GM12864 (cell line): ENCODE measurements at regions not wholly inside any gene's neighbourhood (a gene's known extent, or its start where the extent isn't known, plus 50 kb on each side); places are given as distances from the start of the nearest gene placed in this dataset.
A peak's percentile ranks its signal among the peaks of the same experiment; 100 is the strongest.

ENCODE experiments used
- DNase-seq: peaks from one replicate; pipeline ENCODE4 v3.0.0-alpha.2; 2011; ENCODE audit warnings: low read depth
- H3K4me3 ChIP-seq: 2 replicates; pipeline ENCODE4 v1.5.1; 2011; ENCODE audit warnings: mild to moderate bottlenecking, low read depth, low read length, control low read depth
- TF ChIP-seq, protein P1 (sequence below): IDR thresholded peaks from 2 replicates; pipeline ENCODE4 v1.5.1; 2011; ENCODE audit warnings: low read depth, mild to moderate bottlenecking, moderate library complexity, low read length, control low read depth, inconsistent platforms; ENCODE audit errors: missing control alignments

DNA sequence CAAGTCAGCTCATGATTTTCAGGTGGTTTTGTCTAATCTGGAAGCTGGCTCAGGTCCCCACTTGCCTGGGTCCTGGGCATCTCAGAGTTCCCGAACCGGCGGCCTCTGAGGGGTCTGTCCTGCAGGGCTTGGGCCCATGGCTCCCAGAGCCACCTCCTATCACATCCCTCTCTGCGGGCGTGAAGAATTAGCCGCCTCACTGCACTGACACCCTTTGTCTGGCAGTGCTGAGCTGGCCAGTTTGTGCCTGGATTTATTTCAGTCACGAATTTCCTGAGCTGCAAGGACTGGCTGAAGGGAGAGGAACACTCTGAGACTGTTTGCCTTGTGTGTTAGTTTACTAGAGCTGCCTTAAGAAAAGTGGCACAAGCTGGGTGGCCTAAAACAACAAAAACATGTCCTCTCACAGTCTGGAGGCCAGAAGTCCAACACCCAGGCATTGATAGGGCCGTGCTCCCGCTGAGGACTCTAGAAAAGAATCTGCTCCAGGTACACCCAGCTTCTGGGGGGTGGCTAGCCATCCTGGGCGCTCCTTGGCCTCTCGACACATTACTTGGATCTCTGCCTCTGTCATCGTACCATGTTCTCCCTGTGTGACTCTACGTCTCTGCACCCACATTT lies 217.5 kb upstream of the DYNLRB2 start:
- no peak for DNase-seq
- no peak overlapping the region for H3K4me3 ChIP-seq
- TF ChIP-seq, protein P1, sequence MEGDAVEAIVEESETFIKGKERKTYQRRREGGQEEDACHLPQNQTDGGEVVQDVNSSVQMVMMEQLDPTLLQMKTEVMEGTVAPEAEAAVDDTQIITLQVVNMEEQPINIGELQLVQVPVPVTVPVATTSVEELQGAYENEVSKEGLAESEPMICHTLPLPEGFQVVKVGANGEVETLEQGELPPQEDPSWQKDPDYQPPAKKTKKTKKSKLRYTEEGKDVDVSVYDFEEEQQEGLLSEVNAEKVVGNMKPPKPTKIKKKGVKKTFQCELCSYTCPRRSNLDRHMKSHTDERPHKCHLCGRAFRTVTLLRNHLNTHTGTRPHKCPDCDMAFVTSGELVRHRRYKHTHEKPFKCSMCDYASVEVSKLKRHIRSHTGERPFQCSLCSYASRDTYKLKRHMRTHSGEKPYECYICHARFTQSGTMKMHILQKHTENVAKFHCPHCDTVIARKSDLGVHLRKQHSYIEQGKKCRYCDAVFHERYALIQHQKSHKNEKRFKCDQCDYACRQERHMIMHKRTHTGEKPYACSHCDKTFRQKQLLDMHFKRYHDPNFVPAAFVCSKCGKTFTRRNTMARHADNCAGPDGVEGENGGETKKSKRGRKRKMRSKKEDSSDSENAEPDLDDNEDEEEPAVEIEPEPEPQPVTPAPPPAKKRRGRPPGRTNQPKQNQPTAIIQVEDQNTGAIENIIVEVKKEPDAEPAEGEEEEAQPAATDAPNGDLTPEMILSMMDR: no peak

DNA sequence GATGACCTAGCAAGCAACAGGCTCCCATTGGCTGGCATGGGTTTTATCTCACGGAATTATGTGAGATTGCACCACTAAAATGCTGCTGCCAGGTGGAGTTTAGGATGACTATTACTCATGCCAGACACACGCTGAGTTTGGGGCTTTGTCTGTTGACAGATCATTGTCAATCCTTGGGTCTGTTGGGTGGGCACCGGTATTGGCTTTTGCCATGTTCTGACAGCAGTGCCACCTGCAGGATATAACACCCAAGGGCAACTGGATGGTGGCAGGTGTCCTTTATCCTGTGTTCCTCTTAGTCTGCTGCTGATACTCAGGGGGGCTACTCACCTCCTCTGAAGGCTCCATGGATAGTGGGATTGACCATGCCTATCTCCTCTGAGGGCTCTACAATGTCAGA lies 221.6 kb upstream of the DYNLRB2 start:
- DNase-seq: no peak
- H3K4me3 ChIP-seq: no peak overlapping the region
- TF ChIP-seq, protein P1: peak; percentile 29

DNA sequence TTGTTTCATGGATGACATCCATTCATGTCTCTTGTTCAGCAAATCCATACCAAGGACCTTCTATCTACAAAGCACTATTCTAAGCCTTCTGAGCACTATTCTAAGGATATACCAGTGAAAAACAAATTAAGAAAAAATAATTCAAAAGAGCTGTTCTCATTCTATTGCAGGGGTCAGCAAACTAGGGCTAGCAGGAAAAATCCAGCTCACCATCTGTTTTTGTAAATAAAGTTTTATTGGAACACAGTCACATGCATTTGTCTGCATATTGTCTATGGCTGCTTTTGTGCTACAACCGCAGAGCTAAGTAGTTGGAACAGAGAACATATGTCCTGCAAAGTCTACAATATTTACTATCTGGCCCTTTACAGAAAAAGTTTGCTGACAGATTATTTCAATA lies 222.7 kb upstream of the DYNLRB2 start:
- DNase-seq: no peak
- H3K4me3 ChIP-seq: no peak overlapping the region
- TF ChIP-seq, protein P1: no peak

DNA sequence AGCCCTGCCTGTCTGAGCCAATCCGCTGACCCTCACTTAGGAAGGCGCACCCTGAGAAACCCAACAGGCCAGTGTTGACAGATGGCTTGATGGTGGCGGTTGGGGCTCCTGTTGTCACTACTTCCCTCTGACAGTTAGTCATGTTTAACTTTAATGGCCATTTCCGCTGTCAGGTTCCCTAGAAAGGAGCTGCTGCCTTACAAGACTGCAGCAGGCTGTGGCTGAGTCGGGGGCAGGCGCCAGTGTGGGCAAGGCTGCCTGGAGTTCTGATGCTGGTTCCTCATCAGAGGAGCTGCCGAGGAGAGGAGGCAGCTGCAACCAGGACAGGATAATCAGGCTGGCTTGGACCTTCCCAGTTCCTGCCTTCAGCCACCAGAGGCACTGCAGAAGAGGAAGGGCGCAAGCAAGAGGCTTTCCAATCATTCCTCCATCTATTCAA lies 223.2 kb upstream of the DYNLRB2 start:
- DNase-seq: no peak
- no peak overlapping the region for H3K4me3 ChIP-seq
- TF ChIP-seq, protein P1: peak; percentile 55

DNA sequence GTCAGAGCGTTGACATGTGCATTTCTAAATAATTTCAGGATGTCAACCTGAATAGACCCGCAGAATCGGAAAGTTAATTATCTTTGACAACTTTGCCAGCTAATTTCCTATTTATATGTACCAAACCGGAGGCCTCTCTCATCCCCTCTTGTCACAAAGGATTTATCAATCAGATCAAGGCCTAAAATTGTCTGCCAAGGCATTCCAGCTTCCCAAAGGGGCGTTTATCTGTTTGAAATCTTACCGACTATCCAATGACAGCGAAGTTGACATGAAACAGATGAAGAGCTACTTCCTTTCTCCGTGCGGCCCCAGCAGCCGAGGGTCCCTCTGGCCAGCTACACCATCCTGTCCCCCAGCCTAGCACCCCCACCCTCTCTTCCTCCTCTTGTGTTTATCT lies 223.7 kb upstream of the DYNLRB2 start:
- TF ChIP-seq, protein P1: no peak
- no peak for DNase-seq
- H3K4me3 ChIP-seq: no peak overlapping the region

DNA sequence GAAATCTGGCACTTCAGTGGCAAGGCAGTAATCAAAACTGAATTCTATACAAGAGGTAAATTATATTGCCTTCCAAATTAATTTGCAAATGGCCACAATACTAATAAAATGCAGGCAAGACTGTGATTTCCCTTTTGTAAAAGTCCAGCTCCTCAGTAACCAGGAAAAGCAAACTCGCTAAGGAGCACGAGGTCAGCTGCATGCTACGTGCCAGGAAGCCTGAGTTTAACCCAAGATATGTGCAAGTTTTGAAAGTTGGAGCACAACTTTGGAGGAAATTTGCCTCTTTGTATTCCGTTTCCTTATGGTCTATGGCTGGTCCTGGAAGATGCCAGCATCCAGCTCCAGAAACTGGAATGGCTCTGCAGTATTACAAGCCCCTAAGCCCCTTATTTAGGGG lies 226.8 kb upstream of the DYNLRB2 start:
- no peak overlapping the region for H3K4me3 ChIP-seq
- no peak for DNase-seq
- TF ChIP-seq, protein P1: no peak

DNA sequence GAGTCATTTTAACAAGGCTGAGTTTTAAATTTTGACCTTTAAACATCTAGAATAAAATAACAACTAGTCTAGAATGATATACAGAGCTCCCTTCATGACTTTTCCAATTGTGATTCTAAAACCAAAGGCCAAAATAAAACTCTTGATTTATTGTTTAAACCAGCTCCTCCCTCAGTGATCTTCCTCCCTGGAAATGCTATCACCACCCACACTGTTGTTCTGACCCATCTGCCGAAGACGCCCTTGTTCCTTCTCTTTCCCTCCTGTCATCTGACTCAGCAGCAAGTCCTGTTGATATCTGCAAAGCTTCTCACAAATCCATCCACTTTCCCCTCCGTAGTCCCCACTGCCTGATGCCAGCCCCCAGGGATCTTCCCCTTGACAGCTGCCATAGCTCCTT lies 231.6 kb upstream of the DYNLRB2 start:
- H3K4me3 ChIP-seq: no peak overlapping the region
- DNase-seq: no peak
- TF ChIP-seq, protein P1: no peak
